ENCODE measurements at regions not wholly inside any gene's neighbourhood (a gene's known extent, or its start where the extent isn't known, plus 50 kb on each side); places are given as distances from the start of the nearest gene placed in this dataset.
A peak's percentile ranks its signal among the peaks of the same experiment; 100 is the strongest.

DNA sequence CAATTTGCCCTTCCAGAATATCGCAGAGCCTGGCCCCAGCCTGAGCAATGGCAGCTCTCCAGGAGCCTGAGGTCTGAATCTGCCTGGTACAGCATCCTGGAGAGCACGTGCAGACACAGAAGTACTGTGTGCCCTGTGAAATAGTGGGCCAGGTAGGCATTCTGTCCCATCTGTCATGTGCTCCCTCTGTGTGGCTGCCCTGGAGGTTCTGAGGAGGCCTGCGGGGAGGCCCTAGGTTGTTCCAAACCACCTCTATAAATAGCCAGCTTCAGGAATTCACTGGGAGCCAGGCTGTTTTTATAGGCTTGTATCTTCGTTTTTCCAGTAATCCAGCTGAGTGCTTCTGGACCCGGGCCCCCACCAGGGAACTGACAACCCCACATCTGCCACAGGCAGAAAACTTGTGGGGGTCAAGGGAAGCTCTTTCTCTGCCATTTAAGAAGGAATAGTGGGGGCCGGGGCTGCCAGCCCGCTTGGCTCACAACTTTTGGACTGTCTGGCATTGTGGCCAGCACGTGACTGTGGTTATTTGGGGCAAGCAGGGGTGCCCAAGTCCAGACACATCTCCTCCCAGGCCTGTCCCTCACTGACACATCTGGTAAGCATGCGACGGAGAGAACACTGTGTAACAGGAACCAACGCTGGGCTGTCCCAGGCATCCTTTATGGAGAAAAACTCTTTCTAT, 356.3 kb upstream of the TNRC6C start:
- H3K27ac ChIP-seq (replicated peaks in 1 of 4): peak overlapping the region; percentile 88 to 92 (median 90)
- TF ChIP-seq, protein P1, sequence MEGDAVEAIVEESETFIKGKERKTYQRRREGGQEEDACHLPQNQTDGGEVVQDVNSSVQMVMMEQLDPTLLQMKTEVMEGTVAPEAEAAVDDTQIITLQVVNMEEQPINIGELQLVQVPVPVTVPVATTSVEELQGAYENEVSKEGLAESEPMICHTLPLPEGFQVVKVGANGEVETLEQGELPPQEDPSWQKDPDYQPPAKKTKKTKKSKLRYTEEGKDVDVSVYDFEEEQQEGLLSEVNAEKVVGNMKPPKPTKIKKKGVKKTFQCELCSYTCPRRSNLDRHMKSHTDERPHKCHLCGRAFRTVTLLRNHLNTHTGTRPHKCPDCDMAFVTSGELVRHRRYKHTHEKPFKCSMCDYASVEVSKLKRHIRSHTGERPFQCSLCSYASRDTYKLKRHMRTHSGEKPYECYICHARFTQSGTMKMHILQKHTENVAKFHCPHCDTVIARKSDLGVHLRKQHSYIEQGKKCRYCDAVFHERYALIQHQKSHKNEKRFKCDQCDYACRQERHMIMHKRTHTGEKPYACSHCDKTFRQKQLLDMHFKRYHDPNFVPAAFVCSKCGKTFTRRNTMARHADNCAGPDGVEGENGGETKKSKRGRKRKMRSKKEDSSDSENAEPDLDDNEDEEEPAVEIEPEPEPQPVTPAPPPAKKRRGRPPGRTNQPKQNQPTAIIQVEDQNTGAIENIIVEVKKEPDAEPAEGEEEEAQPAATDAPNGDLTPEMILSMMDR (IDR thresholded peaks at IDR 0.05): no peak
- no peak for TF ChIP-seq POLR2A (IDR thresholded peaks at IDR 0.05; ENCODE audit: low read depth)
- TF ChIP-seq POLR2AphosphoS5 (IDR thresholded peaks at IDR 0.05): peak; percentile 85 to 87
- peak; percentile 84 for TF ChIP-seq EP300 (IDR thresholded peaks at IDR 0.05)
- H3K9me3 ChIP-seq: no peaks in the 10 kb centered on the region
- no peaks in the 10 kb centered on the region for H3K36me3 ChIP-seq
- no peak overlapping the region for H3K4me3 ChIP-seq
- intact Hi-C loops (cut with DNase I): loop anchor here (5.0 kb wide), 1 partner anchor 135 kb away; no protein-coding TSS in a partner anchor
- H3K4me1 ChIP-seq: peaks cover 31 to 61% (median 46%) of the 10 kb centered on the region in 4 donors
- DNase-seq (ENCODE audit: extremely low spot score): no peak
- H3K27me3 ChIP-seq: no peaks in the 10 kb centered on the region
- WGBS: 28% methylated on average over 11 of the region's 11 CpGs

DNA sequence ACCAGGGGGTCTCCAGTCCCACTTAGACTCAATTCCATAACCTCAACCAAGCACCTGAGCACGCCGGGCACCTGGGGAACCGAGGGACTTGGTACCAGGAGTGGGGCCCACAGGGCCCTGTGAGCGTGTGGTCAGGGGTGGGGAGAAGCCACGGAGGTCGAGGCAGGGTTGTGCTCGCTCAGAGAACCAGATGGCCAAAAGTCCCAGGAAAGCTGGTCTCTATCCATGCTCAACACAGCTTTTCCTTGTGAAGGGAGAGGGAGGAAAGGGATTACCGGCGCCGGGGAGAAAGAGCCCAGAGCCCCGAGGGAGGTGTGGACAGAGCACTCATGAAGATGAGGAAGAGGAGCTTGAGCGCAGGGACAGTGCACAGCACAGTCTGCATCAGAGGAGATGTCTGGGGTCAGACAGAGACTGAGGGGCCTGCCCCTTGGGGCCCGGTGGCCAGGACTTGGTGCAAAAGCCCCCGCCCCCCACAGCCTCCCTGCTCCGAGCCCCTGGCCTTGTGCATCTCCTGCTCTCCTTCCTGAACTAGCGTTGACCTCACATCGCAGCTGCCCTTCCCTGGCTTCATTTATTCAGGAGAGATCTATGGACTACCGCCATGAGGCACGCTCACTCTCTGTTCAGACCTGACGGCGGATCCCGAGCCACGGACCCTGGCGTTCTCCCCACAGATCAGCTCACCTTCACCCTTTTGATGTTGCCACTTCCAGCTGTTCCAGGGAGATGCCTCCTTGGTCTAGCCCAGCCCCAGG, 355.4 kb upstream of the TNRC6C start:
- no peaks in the 10 kb centered on the region for H3K9me3 ChIP-seq
- peaks cover 31 to 61% (median 46%) of the 10 kb centered on the region in 4 donors for H3K4me1 ChIP-seq
- H3K27ac ChIP-seq (replicated peaks in 1 of 4): peak overlapping the region; percentile 88 to 92 (median 90)
- 88% methylated on average over 24 of the region's 24 CpGs for WGBS
- intact Hi-C loops (cut with DNase I): loop anchor here (5.0 kb wide), 1 partner anchor 134 kb away; no protein-coding TSS in a partner anchor
- DNase-seq (ENCODE audit: extremely low spot score): peak; percentile 88
- H3K36me3 ChIP-seq: no peaks in the 10 kb centered on the region
- no peaks in the 10 kb centered on the region for H3K27me3 ChIP-seq
- no peak overlapping the region for H3K4me3 ChIP-seq
- TF ChIP-seq POLR2A (IDR thresholded peaks at IDR 0.05; ENCODE audit: low read depth): no peak
- TF ChIP-seq, protein P1 (IDR thresholded peaks at IDR 0.05): no peak
- TF ChIP-seq EP300 (IDR thresholded peaks at IDR 0.05): no peak
- no peak for TF ChIP-seq POLR2AphosphoS5 (IDR thresholded peaks at IDR 0.05)

DNA sequence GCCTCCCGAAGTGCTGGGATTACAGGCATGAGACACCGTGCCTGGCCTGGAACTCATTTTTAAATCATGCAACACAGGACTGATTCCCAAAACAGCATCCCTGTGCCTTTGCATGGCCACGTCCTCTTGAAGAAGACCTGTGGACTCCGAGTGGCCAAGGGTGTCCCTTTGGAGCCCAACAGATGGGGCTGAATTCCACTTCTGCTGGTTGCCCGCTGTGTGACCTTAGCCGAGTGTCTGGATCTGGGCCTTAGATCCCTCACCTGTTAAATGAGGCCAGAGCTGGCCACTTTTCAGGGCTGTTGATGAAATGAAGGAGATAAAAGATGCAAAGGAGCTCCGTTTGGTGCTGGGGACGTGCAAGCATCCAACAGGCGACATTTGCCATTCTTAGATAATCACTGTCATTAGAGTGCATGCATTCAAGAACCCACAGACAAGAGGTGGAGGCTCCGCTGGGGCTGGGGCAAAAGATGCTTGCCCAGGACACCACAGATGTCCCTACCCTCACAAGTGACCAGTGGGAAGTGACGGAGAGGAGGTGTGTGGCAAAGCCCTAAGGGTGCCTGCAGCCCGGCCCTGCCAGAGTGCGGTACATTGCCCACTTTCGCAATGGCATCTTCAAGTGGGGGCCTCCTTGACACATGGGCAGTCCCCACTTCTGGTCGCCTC, 354.1 kb upstream of the TNRC6C start:
- Histone ChIP-seq H3K4me1 (peaks cover 31 to 63% (median 46%) of the 10 kb centered on the region in 4 donors), H3K36me3 (no peaks in the 10 kb centered on the region), H3K4me3 (no peak overlapping the region), H3K27ac (replicated peaks in 1 of 4) (peak overlapping the region; percentile 88 to 92 (median 90)), H3K9me3 (no peaks in the 10 kb centered on the region), H3K27me3 (no peaks in the 10 kb centered on the region)
- TF ChIP-seq POLR2AphosphoS5 (IDR thresholded peaks at IDR 0.05): no peak
- no peak for TF ChIP-seq POLR2A (IDR thresholded peaks at IDR 0.05; ENCODE audit: low read depth)
- TF ChIP-seq, protein P1 (IDR thresholded peaks at IDR 0.05): no peak
- no peak for TF ChIP-seq EP300 (IDR thresholded peaks at IDR 0.05)
- peak; percentile 91 for DNase-seq (ENCODE audit: extremely low spot score)
- 91% methylated on average over 9 of the region's 15 CpGs for WGBS
- intact Hi-C loops (cut with DNase I): loop anchor here (5.0 kb wide), 1 partner anchor 133 kb away; no protein-coding TSS in a partner anchor

- TF ChIP-seq, protein P1 (IDR thresholded peaks at IDR 0.05): no peak
- TF ChIP-seq EP300 (IDR thresholded peaks at IDR 0.05) (no peak), POLR2A (IDR thresholded peaks at IDR 0.05; ENCODE audit: low read depth) (no peak), POLR2AphosphoS5 (IDR thresholded peaks at IDR 0.05) (no peak)
- no peak for DNase-seq (ENCODE audit: extremely low spot score)
- Histone ChIP-seq H3K4me3 (no peak overlapping the region), H3K27ac (replicated peaks in 1 of 4) (peak overlapping the region in 1 of 4 donors; percentile 90), H3K4me1 (peaks cover 31 to 68% (median 51%) of the 10 kb centered on the region in 4 donors), H3K9me3 (no peaks in the 10 kb centered on the region), H3K36me3 (no peaks in the 10 kb centered on the region), H3K27me3 (no peaks in the 10 kb centered on the region)
- 96% methylated on average over 3 of the region's 3 CpGs for WGBS
- intact Hi-C loops (cut with DNase I): loop anchor here (5.0 kb wide), 1 partner anchor 132 kb away; no protein-coding TSS in a partner anchor
Measured at GRCh38 chr17:77604973-77605313, 353.6 kb upstream of the TNRC6C start.
